ENCODE measurements at regions not wholly inside any gene's neighbourhood (a gene's known extent, or its start where the extent isn't known, plus 50 kb on each side); places are given as distances from the start of the nearest gene placed in this dataset.
"Not testable (repeated sequence)": the region's sequence is repeated elsewhere in the genome, so short reads cannot be mapped to it uniquely, and the experiment has no call there.

- ATAC-seq (replicated peaks in 6 of 8); H3K4me3 ChIP-seq; H3K27ac ChIP-seq; H3K4me1 ChIP-seq (replicated peaks in 1 of 2): not testable (repeated sequence)
- in situ Hi-C loops (cut with MboI; ENCODE audit: low pct_unique_long_range_greater_than_20kb in 2 of 9, low sequenced_read_pairs in 9 of 9, unreplicated experiment in 9 of 9): loop anchor here in 3 of 9 experiments (25.0 kb wide), 2 partner anchors 112 to 462 kb away; no protein-coding TSS in a partner anchor
These were observed 138.6 kb upstream of the PAX6 start for GRCh38 chr11:31949733-31950200.

GRCh38 chr11:31947051-31947450 lies 135.9 kb upstream of the PAX6 start:
- ATAC-seq (replicated peaks in 6 of 8): no peak
- in situ Hi-C loops (cut with MboI; ENCODE audit: low pct_unique_long_range_greater_than_20kb in 2 of 9, low sequenced_read_pairs in 9 of 9, unreplicated experiment in 9 of 9): loop anchor here in 1 of 9 experiments (25.0 kb wide), 1 partner anchor 110 kb away; no protein-coding TSS in a partner anchor

GRCh38 chr11:31943056-31943780 lies 132.1 kb upstream of the PAX6 start:
- no peak overlapping the region for H3K4me3 ChIP-seq
- H3K27ac ChIP-seq: no peak overlapping the region
- no peak for ATAC-seq (replicated peaks in 6 of 8)
- no peaks in the 10 kb centered on the region for H3K4me1 ChIP-seq (replicated peaks in 1 of 2)
- in situ Hi-C loops (cut with MboI; ENCODE audit: low pct_unique_long_range_greater_than_20kb in 2 of 9, low sequenced_read_pairs in 9 of 9, unreplicated experiment in 9 of 9): loop anchor here in 1 of 9 experiments (25.0 kb wide), 1 partner anchor 106 kb away; no protein-coding TSS in a partner anchor
- WGBS, 10 experiments: 0 to 100% (median 53%) methylated on average over 1 to 2 of the region's 2 CpGs; no CpG with 5 or more reads in 3 of the 10 experiments

More at GRCh38 chr11:31947051-31947450, 135.9 kb upstream of the PAX6 start:
- Histone ChIP-seq H3K4me1 (replicated peaks in 1 of 2) (no peaks in the 10 kb centered on the region), H3K4me3 (no peak overlapping the region), H3K27ac (no peak overlapping the region)
- WGBS, 10 experiments: 80 to 100% (median 90%) methylated on average over 2 of the region's 6 CpGs; no CpG with 5 or more reads in 7 of the 10 experiments

GRCh38 chr11:31940371-31941037 lies 129.4 kb upstream of the PAX6 start:
- Histone ChIP-seq H3K4me3 (no peak overlapping the region), H3K27ac (no peak overlapping the region), H3K4me1 (replicated peaks in 1 of 2) (no peaks in the 10 kb centered on the region)
- in situ Hi-C loops (cut with MboI; ENCODE audit: low pct_unique_long_range_greater_than_20kb in 2 of 9, low sequenced_read_pairs in 9 of 9, unreplicated experiment in 9 of 9): loop anchor here in 1 of 9 experiments (25.0 kb wide), 1 partner anchor 103 kb away; no protein-coding TSS in a partner anchor
- 0 to 100% (median 72%) methylated on average over 1 to 4 of the region's 4 CpGs; no CpG with 5 or more reads in 2 of the 10 experiments for WGBS, 10 experiments
- peak in 3 of 8 experiments; percentile 75 to 91 (median 85) for ATAC-seq (replicated peaks in 6 of 8)

- Histone ChIP-seq H3K4me3 (no peak overlapping the region), H3K27ac (no peak overlapping the region), H3K4me1 (replicated peaks in 1 of 2) (no peaks in the 10 kb centered on the region)
- in situ Hi-C loops (cut with MboI; ENCODE audit: low pct_unique_long_range_greater_than_20kb in 2 of 9, low sequenced_read_pairs in 9 of 9, unreplicated experiment in 9 of 9): loop anchor here in 1 of 9 experiments (25.0 kb wide), 1 partner anchor 102 kb away; no protein-coding TSS in a partner anchor
- no peak for ATAC-seq (replicated peaks in 6 of 8)
- 67 to 100% (median 90%) methylated on average over 3 of the region's 3 CpGs; no CpG with 5 or more reads in 2 of the 10 experiments for WGBS, 10 experiments
These were observed 127.9 kb upstream of the PAX6 start for GRCh38 chr11:31939004-31939403.

GRCh38 chr11:31936312-31936711 lies 125.2 kb upstream of the PAX6 start:
- peak in 3 of 8 experiments; percentile 61 to 82 (median 78) for ATAC-seq (replicated peaks in 6 of 8)
- Histone ChIP-seq H3K4me3 (no peak overlapping the region), H3K4me1 (replicated peaks in 1 of 2) (peaks cover 0 to 12% of the 10 kb centered on the region in 2 donors), H3K27ac (no peak overlapping the region)
- WGBS, 10 experiments: 8 to 100% (median 20%) methylated on average over 1 of the region's 1 CpG; no CpG with 5 or more reads in 5 of the 10 experiments
- in situ Hi-C loops (cut with MboI; ENCODE audit: low pct_unique_long_range_greater_than_20kb in 2 of 9, low sequenced_read_pairs in 9 of 9, unreplicated experiment in 9 of 9): loop anchor here in 1 of 9 experiments (25.0 kb wide), 1 partner anchor 99 kb away; no protein-coding TSS in a partner anchor

GRCh38 chr11:31932879-31933278 lies 121.8 kb upstream of the PAX6 start:
- peak in 6 of 8 experiments; percentile 50 to 100 (median 98) for ATAC-seq (replicated peaks in 6 of 8)
- in situ Hi-C loops (cut with MboI; ENCODE audit: low pct_unique_long_range_greater_than_20kb in 2 of 9, low sequenced_read_pairs in 9 of 9, unreplicated experiment in 9 of 9): loop anchor here in 1 of 9 experiments (25.0 kb wide), 1 partner anchor 96 kb away; no protein-coding TSS in a partner anchor
- Histone ChIP-seq H3K4me1 (replicated peaks in 1 of 2) (peaks cover 0 to 12% of the 10 kb centered on the region in 2 donors), H3K27ac (no peak overlapping the region), H3K4me3 (no peak overlapping the region)
- WGBS, 10 experiments: 12 to 66% (median 37%) methylated on average over 1 to 9 of the region's 9 CpGs; no CpG with 5 or more reads in 1 of the 10 experiments

GRCh38 chr11:31927982-31928381 lies 116.9 kb upstream of the PAX6 start:
- H3K27ac ChIP-seq: no peak overlapping the region
- in situ Hi-C loops (cut with MboI; ENCODE audit: low pct_unique_long_range_greater_than_20kb in 2 of 9, low sequenced_read_pairs in 9 of 9, unreplicated experiment in 9 of 9): loop anchor here in 1 of 9 experiments (25.0 kb wide), 1 partner anchor 91 kb away; no protein-coding TSS in a partner anchor
- no peak for ATAC-seq (replicated peaks in 6 of 8)
- 0 to 100% (median 83%) methylated on average over 1 to 4 of the region's 4 CpGs; no CpG with 5 or more reads in 1 of the 10 experiments for WGBS, 10 experiments
- no peak overlapping the region for H3K4me3 ChIP-seq
- H3K4me1 ChIP-seq (replicated peaks in 1 of 2): peaks cover 0 to 6% of the 10 kb centered on the region in 2 donors

GRCh38 chr11:31926816-31927528 lies 115.8 kb upstream of the PAX6 start:
- in situ Hi-C loops (cut with MboI; ENCODE audit: low pct_unique_long_range_greater_than_20kb in 2 of 9, low sequenced_read_pairs in 9 of 9, unreplicated experiment in 9 of 9): loop anchor here in 1 of 9 experiments (25.0 kb wide), 1 partner anchor 90 kb away; no protein-coding TSS in a partner anchor
- Histone ChIP-seq H3K27ac (no peak overlapping the region), H3K4me3 (no peak overlapping the region), H3K4me1 (replicated peaks in 1 of 2) (no peaks in the 10 kb centered on the region)
- ATAC-seq (replicated peaks in 6 of 8): no peak
- 17 to 100% (median 78%) methylated on average over 1 to 3 of the region's 3 CpGs; no CpG with 5 or more reads in 3 of the 10 experiments for WGBS, 10 experiments

- no peak for ATAC-seq (replicated peaks in 6 of 8)
- in situ Hi-C loops (cut with MboI; ENCODE audit: low pct_unique_long_range_greater_than_20kb in 2 of 9, low sequenced_read_pairs in 9 of 9, unreplicated experiment in 9 of 9): loop anchor here in 1 of 9 experiments (25.0 kb wide), 1 partner anchor 89 kb away; no protein-coding TSS in a partner anchor
- Histone ChIP-seq H3K4me1 (replicated peaks in 1 of 2) (no peaks in the 10 kb centered on the region), H3K4me3 (no peak overlapping the region), H3K27ac (no peak overlapping the region)
- WGBS, 10 experiments: 0 to 100% (median 86%) methylated on average over 1 to 4 of the region's 4 CpGs; no CpG with 5 or more reads in 1 of the 10 experiments
These were observed 115.0 kb upstream of the PAX6 start for GRCh38 chr11:31926106-31926505.

- in situ Hi-C loops (cut with MboI; ENCODE audit: low pct_unique_long_range_greater_than_20kb in 2 of 9, low sequenced_read_pairs in 9 of 9, unreplicated experiment in 9 of 9): no loop called here
- H3K4me3 ChIP-seq: no peak overlapping the region
- no peak for ATAC-seq (replicated peaks in 6 of 8)
- no peak overlapping the region for H3K27ac ChIP-seq
- H3K4me1 ChIP-seq (replicated peaks in 1 of 2): no peaks in the 10 kb centered on the region
- 36 to 93% (median 85%) methylated on average over 1 to 3 of the region's 3 CpGs; no CpG with 5 or more reads in 2 of the 10 experiments for WGBS, 10 experiments
These were observed 111.3 kb upstream of the PAX6 start for GRCh38 chr11:31922450-31922849.

- WGBS, 10 experiments: 0 to 94% (median 69%) methylated on average over 2 to 4 of the region's 4 CpGs; no CpG with 5 or more reads in 2 of the 10 experiments
- in situ Hi-C loops (cut with MboI; ENCODE audit: low pct_unique_long_range_greater_than_20kb in 2 of 9, low sequenced_read_pairs in 9 of 9, unreplicated experiment in 9 of 9): no loop called here
- no peak for ATAC-seq (replicated peaks in 6 of 8)
- H3K4me1 ChIP-seq (replicated peaks in 1 of 2): no peaks in the 10 kb centered on the region
- no peak overlapping the region for H3K27ac ChIP-seq
- H3K4me3 ChIP-seq: no peak overlapping the region
These were observed 110.0 kb upstream of the PAX6 start for GRCh38 chr11:31921081-31921480.

All from motor neuron (in vitro differentiated cells).